Chondrocyte (in vitro differentiated cells): ENCODE measurements at regions not wholly inside any gene's neighbourhood (a gene's known extent, or its start where the extent isn't known, plus 50 kb on each side); places are given as distances from the start of the nearest gene placed in this dataset.

Source experiments
- DNase-seq: peaks from one replicate; pipeline ENCODE4 v3.0.0; 2021; ENCODE audit warnings: mixed read lengths, low spot score
- H3K27ac Mint-ChIP-seq: one replicate; pipeline ENCODE4 v1.8.0; 2021; ENCODE audit warnings: mild to moderate bottlenecking, moderate library complexity, mixed read lengths; ENCODE audit not compliant: unreplicated experiment
- H3K27me3 Mint-ChIP-seq: 2 replicates; pipeline ENCODE4 v1.8.0; 2021; ENCODE audit warnings: low read depth, mixed read lengths
- H3K36me3 Mint-ChIP-seq: 2 replicates; pipeline ENCODE4 v1.8.0; 2021; ENCODE audit warnings: low read depth, mixed read lengths
- H3K4me1 Mint-ChIP-seq: 2 replicates; pipeline ENCODE4 v1.8.0; 2021; ENCODE audit warnings: low read depth, mild to moderate bottlenecking, mixed read lengths
- H3K4me3 Mint-ChIP-seq: one replicate; pipeline ENCODE4 v1.8.0; 2021; ENCODE audit warnings: mild to moderate bottlenecking, moderate library complexity, mixed read lengths; ENCODE audit not compliant: unreplicated experiment
- H3K9me3 Mint-ChIP-seq: 2 replicates; pipeline ENCODE4 v1.8.0; 2021; ENCODE audit warnings: low read depth, mixed read lengths
- CTCF ChIP-seq: fragments of 200-600 bp; sonication (generic); IDR thresholded peaks from 2 replicates; pipeline ENCODE4 v1.5.0; 2021; ENCODE audit warnings: antibody characterized with exemption, mild to moderate bottlenecking, moderate library complexity

- TF ChIP-seq CTCF, result no peak
- peaks cover 26% of the 10 kb centered on the region for H3K4me1 Mint-ChIP-seq
- no peak overlapping the region for H3K27ac Mint-ChIP-seq
Observed at GRCh38 chr15:88990185-88990679, 77.1 kb upstream of the MFGE8 start.

GRCh38 chr15:88992216-88992615, 79.0 kb upstream of the MFGE8 start:
- no peak for DNase-seq
- H3K4me1 Mint-ChIP-seq, result peaks cover 26% of the 10 kb centered on the region
- TF ChIP-seq CTCF, result no peak
- H3K4me3 Mint-ChIP-seq, result no peak overlapping the region
- H3K9me3 Mint-ChIP-seq, result no peaks in the 10 kb centered on the region
- no peak overlapping the region for H3K27ac Mint-ChIP-seq
- H3K27me3 Mint-ChIP-seq, result no peaks in the 10 kb centered on the region
- H3K36me3 Mint-ChIP-seq, result no peaks in the 10 kb centered on the region

More at GRCh38 chr15:88990185-88990679, 77.1 kb upstream of the MFGE8 start:
- Mint-ChIP-seq H3K36me3 (no peaks in the 10 kb centered on the region), H3K27me3 (no peaks in the 10 kb centered on the region), H3K4me3 (no peak overlapping the region), H3K9me3 (no peaks in the 10 kb centered on the region)
- DNase-seq, result no peak

- no peaks in the 10 kb centered on the region for H3K27me3 Mint-ChIP-seq
- H3K36me3 Mint-ChIP-seq, result no peaks in the 10 kb centered on the region
- no peak overlapping the region for H3K4me3 Mint-ChIP-seq
- H3K4me1 Mint-ChIP-seq, result peaks cover 22% of the 10 kb centered on the region
- no peak overlapping the region for H3K27ac Mint-ChIP-seq
- no peak for TF ChIP-seq CTCF
- no peak for DNase-seq
- no peaks in the 10 kb centered on the region for H3K9me3 Mint-ChIP-seq
Observed at GRCh38 chr15:88992912-88993376, 79.8 kb upstream of the MFGE8 start.

GRCh38 chr15:88993662-88994061, 80.5 kb upstream of the MFGE8 start:
- Mint-ChIP-seq H3K27ac (no peak overlapping the region), H3K9me3 (no peaks in the 10 kb centered on the region), H3K4me3 (no peak overlapping the region), H3K4me1 (peaks cover 15% of the 10 kb centered on the region), H3K36me3 (no peaks in the 10 kb centered on the region), H3K27me3 (no peaks in the 10 kb centered on the region)
- DNase-seq, result no peak
- TF ChIP-seq CTCF, result no peak

GRCh38 chr15:88994286-88994685, 81.1 kb upstream of the MFGE8 start:
- Mint-ChIP-seq H3K4me1 (peaks cover 12% of the 10 kb centered on the region), H3K27ac (no peak overlapping the region), H3K36me3 (no peaks in the 10 kb centered on the region), H3K27me3 (no peaks in the 10 kb centered on the region), H3K4me3 (no peak overlapping the region), H3K9me3 (no peaks in the 10 kb centered on the region)
- no peak for TF ChIP-seq CTCF
- no peak for DNase-seq
